Mesodermal cell (in vitro differentiated cells): ENCODE measurements at regions not wholly inside any gene's neighbourhood (a gene's known extent, or its start where the extent isn't known, plus 50 kb on each side); places are given as distances from the start of the nearest gene placed in this dataset.

ENCODE experiments used
- H3K27ac ChIP-seq: 2 replicates; pipeline ENCODE4 v1.7.0; 2013; ENCODE audit warnings: mild to moderate bottlenecking, low read depth, low read length, moderate library complexity; ENCODE audit not compliant: severe bottlenecking
- H3K36me3 ChIP-seq: 2 replicates; pipeline ENCODE4 v1.7.1; 2013; ENCODE audit warnings: mild to moderate bottlenecking, low read length, moderate library complexity; ENCODE audit not compliant: control insufficient read depth, insufficient read depth
- H3K4me1 ChIP-seq: one replicate; pipeline ENCODE4 v1.7.1; 2013; ENCODE audit warnings: mild to moderate bottlenecking, low read length; ENCODE audit not compliant: insufficient read depth, control insufficient read depth, poor library complexity, severe bottlenecking
- H3K4me3 ChIP-seq: 2 replicates; pipeline ENCODE4 v1.7.0; 2013; ENCODE audit warnings: low read length, control low read depth, mild to moderate bottlenecking; ENCODE audit not compliant: insufficient read depth, poor library complexity, severe bottlenecking; ENCODE audit errors: extremely low read depth
- H3K9me3 ChIP-seq: 2 replicates; pipeline ENCODE4 v1.7.1; 2013; ENCODE audit warnings: mild to moderate bottlenecking, low read length, moderate library complexity; ENCODE audit not compliant: control insufficient read depth
- WGBS, 2 experiments: methylation state at CpG; one replicate each; pipeline ENCODE4 v1.1.5; 2013; ENCODE audit warnings: missing lambda C conversion rate in 2 of 2; ENCODE audit not compliant: insufficient coverage in 2 of 2; 5-methylcytosine and 5-hydroxymethylcytosine counted together

DNA sequence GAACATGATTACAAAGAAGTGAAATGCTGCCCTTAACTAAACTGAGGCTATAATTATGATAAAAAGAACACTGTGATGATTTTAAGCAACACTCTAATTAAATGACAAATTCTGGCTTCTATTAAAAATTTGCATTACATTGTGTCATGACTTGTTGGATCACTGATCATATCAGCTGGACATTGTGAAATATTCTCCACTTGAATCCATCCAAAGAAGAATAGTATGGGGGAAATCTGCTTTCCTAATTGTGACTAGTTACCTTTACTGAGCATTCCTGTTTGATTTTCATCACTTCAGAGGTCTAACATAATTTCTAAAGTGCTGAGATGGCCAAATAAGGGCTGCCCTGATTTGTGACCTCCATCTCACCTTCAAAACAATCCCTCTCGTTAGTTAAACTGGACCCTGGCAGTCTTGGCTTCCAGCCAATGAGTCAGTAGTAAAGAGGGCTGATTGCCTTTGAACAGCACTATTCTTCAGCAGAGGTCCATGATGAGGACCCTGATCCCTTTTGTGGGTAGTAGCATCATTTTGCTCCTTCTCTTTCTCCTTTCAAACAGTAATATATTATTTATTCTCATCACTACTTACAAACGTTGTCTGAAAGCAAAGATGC, 53.5 kb upstream of the LEKR1 start:
- H3K9me3 ChIP-seq: no peaks in the 10 kb centered on the region
- WGBS, 2 experiments: 67 to 100% methylated on average over 1 of the region's 2 CpGs
- no peaks in the 10 kb centered on the region for H3K4me1 ChIP-seq
- H3K36me3 ChIP-seq: no peaks in the 10 kb centered on the region
- no peak overlapping the region for H3K4me3 ChIP-seq
- no peak overlapping the region for H3K27ac ChIP-seq

DNA sequence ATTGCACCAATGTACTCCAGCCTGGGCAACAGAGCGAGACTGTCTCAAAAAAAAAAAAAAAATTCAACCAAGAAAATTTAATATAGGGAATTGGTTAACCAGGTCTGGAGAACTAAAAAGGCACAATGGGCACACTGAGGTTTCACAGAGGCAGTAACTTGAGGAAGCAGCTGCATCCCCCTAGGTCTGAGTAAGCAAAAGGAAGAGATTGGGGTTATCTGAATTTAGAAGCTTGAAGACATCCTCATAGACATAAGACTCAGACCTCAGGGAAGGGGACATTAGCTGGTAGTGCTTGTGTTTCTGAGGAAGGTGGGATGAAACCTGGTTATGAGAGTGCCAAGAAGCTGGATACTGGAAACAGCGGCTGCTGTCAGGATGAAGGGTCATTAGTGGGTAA, 50.1 kb upstream of the LEKR1 start:
- WGBS, 2 experiments: 80% methylated on average over 1 of the region's 2 CpGs; no CpG with 5 or more reads in 1 of the 2 experiments
- Histone ChIP-seq H3K4me3 (no peak overlapping the region), H3K36me3 (no peaks in the 10 kb centered on the region), H3K27ac (no peak overlapping the region), H3K9me3 (no peaks in the 10 kb centered on the region), H3K4me1 (no peaks in the 10 kb centered on the region)
